Calu3 (cell line): ENCODE measurements at regions not wholly inside any gene's neighbourhood (a gene's known extent, or its start where the extent isn't known, plus 50 kb on each side); places are given as distances from the start of the nearest gene placed in this dataset.

Source experiments
- BruUV-seq: library from RNA; stranded (reverse); fragments of 400-500 nt; replicated peaks from 2 replicates; lab custom pipeline; 2021; lab: Mats Ljungman, UMichigan
- CTCF ChIA-PET: fragments of 300-600 bp; sonication (Branson Sonifier 250); formaldehyde crosslinking; loops from one replicate; lab custom pipeline; 2022; ENCODE audit warnings: antibody characterized with exemption; lab: Charles Lee
- DNase-seq: peaks from one replicate; pipeline ENCODE4 v3.0.0; 2022
- H3K27ac Mint-ChIP-seq: one replicate; pipeline ENCODE4 v1.8.0; 2022; ENCODE audit warnings: mixed read lengths; ENCODE audit not compliant: unreplicated experiment
- H3K27me3 Mint-ChIP-seq: one replicate; pipeline ENCODE4 v1.8.0; 2022; ENCODE audit warnings: mixed read lengths; ENCODE audit not compliant: unreplicated experiment
- H3K36me3 Mint-ChIP-seq: one replicate; pipeline ENCODE4 v1.8.0; 2022; ENCODE audit warnings: mild to moderate bottlenecking, moderate library complexity, mixed read lengths; ENCODE audit not compliant: insufficient read depth, unreplicated experiment
- H3K4me1 Mint-ChIP-seq: one replicate; pipeline ENCODE4 v1.8.0; 2022; ENCODE audit warnings: mild to moderate bottlenecking, low read depth, mixed read lengths; ENCODE audit not compliant: unreplicated experiment
- H3K4me3 Mint-ChIP-seq: one replicate; pipeline ENCODE4 v1.8.0; 2022; ENCODE audit warnings: mild to moderate bottlenecking, low read depth, moderate library complexity, mixed read lengths; ENCODE audit not compliant: unreplicated experiment
- H3K9me3 Mint-ChIP-seq: one replicate; pipeline ENCODE4 v1.8.0; 2022; ENCODE audit warnings: low read depth, mixed read lengths; ENCODE audit not compliant: unreplicated experiment
- CTCF ChIP-seq: fragments of 200-600 bp; IDR thresholded peaks from one replicate; pipeline ENCODE4 v1.8.0; 2022; ENCODE audit warnings: antibody characterized with exemption; ENCODE audit not compliant: unreplicated experiment
- intact Hi-C: fragments of 100-400 bp; cut with micrococcal nuclease; formaldehyde crosslinking; loops from one replicate; pipeline ENCODE4 v1.10.0; 2022; ENCODE audit not compliant: unreplicated experiment

GRCh38 chr20:23258747-23259121 lies 91.9 kb upstream of the NXT1 start:
- CTCF ChIA-PET, result no interaction called here
- H3K4me1 Mint-ChIP-seq, result no peaks in the 10 kb centered on the region
- no peaks in the 10 kb centered on the region for H3K36me3 Mint-ChIP-seq
- no peak overlapping the region for H3K27ac Mint-ChIP-seq
- TF ChIP-seq CTCF, result no peak
- BruUV-seq, result no TSS peak
- peaks cover 32% of the 10 kb centered on the region for H3K27me3 Mint-ChIP-seq
- no peak for DNase-seq
- no peaks in the 10 kb centered on the region for H3K9me3 Mint-ChIP-seq
- no peak overlapping the region for H3K4me3 Mint-ChIP-seq
- intact Hi-C loops, result no loop called here

- no peak for TF ChIP-seq CTCF
- intact Hi-C loops, result no loop called here
- no peaks in the 10 kb centered on the region for H3K4me1 Mint-ChIP-seq
- BruUV-seq, result no TSS peak
- H3K4me3 Mint-ChIP-seq, result no peak overlapping the region
- peaks cover 34% of the 10 kb centered on the region for H3K27me3 Mint-ChIP-seq
- no peaks in the 10 kb centered on the region for H3K36me3 Mint-ChIP-seq
- no peaks in the 10 kb centered on the region for H3K9me3 Mint-ChIP-seq
- DNase-seq, result no peak
- CTCF ChIA-PET, result no interaction called here
- H3K27ac Mint-ChIP-seq, result no peak overlapping the region
Measured at GRCh38 chr20:23257848-23258746, 92.5 kb upstream of the NXT1 start.

GRCh38 chr20:23257106-23257761 lies 93.4 kb upstream of the NXT1 start:
- Mint-ChIP-seq H3K27me3 (peaks cover 34% of the 10 kb centered on the region), H3K36me3 (no peaks in the 10 kb centered on the region), H3K4me1 (no peaks in the 10 kb centered on the region), H3K9me3 (no peaks in the 10 kb centered on the region), H3K27ac (no peak overlapping the region), H3K4me3 (no peak overlapping the region)
- no peak for DNase-seq
- intact Hi-C loops, result no loop called here
- CTCF ChIA-PET, result no interaction called here
- TF ChIP-seq CTCF, result no peak
- BruUV-seq, result no TSS peak

- Mint-ChIP-seq H3K36me3 (no peaks in the 10 kb centered on the region), H3K4me3 (no peak overlapping the region), H3K27me3 (peaks cover 34% of the 10 kb centered on the region), H3K9me3 (no peaks in the 10 kb centered on the region), H3K4me1 (no peaks in the 10 kb centered on the region), H3K27ac (no peak overlapping the region)
- DNase-seq, result no peak
- no TSS peak for BruUV-seq
- intact Hi-C loops, result no loop called here
- CTCF ChIA-PET, result no interaction called here
- TF ChIP-seq CTCF, result no peak
Measured at GRCh38 chr20:23255716-23256385, 94.7 kb upstream of the NXT1 start.
